SU-DHL-6 (cell line): ENCODE measurements at regions not wholly inside any gene's neighbourhood (a gene's known extent, or its start where the extent isn't known, plus 50 kb on each side); places are given as distances from the start of the nearest gene placed in this dataset.

ENCODE experiments used
- CTCF ChIP-seq: fragments of 200-600 bp; sonication (generic); IDR thresholded peaks from one replicate; pipeline ENCODE4 v1.5.1; 2017; ENCODE audit warnings: antibody characterized with exemption, mild to moderate bottlenecking, low read length, moderate library complexity; ENCODE audit not compliant: insufficient read depth, poor library complexity, severe bottlenecking
- EZH2phosphoT487 ChIP-seq: fragments of 200-600 bp; sonication (generic), shearing (Covaris generic); conservative IDR thresholded peaks from 2 replicates; pipeline ENCODE4 v1.6.1; 2018; ENCODE audit warnings: mild to moderate bottlenecking, antibody characterized with exemption, low read length, moderate library complexity, mixed read lengths

- TF ChIP-seq CTCF (no peak), EZH2phosphoT487 (no peak)
Measured at GRCh38 chr10:130246113-130246512, 109.9 kb downstream of the GLRX3 start.
